IMR-90 (cell line): ENCODE measurements at regions not wholly inside any gene's neighbourhood (a gene's known extent, or its start where the extent isn't known, plus 50 kb on each side); places are given as distances from the start of the nearest gene placed in this dataset.

ENCODE experiments used
- ATAC-seq: fragments of 200-7000 bp; cut with Tn5 transposase; 2 replicates; pipeline ENCODE4 v1.9.1; 2020; ENCODE audit warnings: low read depth, mild to moderate bottlenecking, moderate library complexity
- BruUV-seq: library from RNA; stranded (reverse); fragments of 400-500 nt; replicated peaks from 2 replicates; lab custom pipeline; 2021; lab: Mats Ljungman, UMichigan
- CTCF ChIA-PET: fragments of 300-600 bp; formaldehyde crosslinking; extraction: SDS; loops from one replicate; lab custom pipeline; 2021; ENCODE audit warnings: antibody characterized with exemption; lab: Yijun Ruan, JAX
- POLR2A ChIA-PET: fragments of 300-600 bp; sonication (Branson Sonifier 250); formaldehyde crosslinking; loops from one replicate; lab custom pipeline; 2022; ENCODE audit warnings: antibody characterized with exemption; ENCODE audit not compliant: unreplicated experiment; lab: Charles Lee
- DNase-seq: peaks from one replicate; pipeline ENCODE4 v3.0.0; 2013
- H2AFZ ChIP-seq: replicated peaks from 2 replicates; pipeline ENCODE3; 2013; ENCODE audit warnings: low read length, mild to moderate bottlenecking; ENCODE audit not compliant: poor library complexity
- H2AK5ac ChIP-seq: 2 replicates; pipeline ENCODE4 v1.6.1; 2013; ENCODE audit warnings: low read depth, low read length, inconsistent platforms
- H2AK9ac ChIP-seq: replicated peaks from 2 replicates; pipeline ENCODE3; 2013; ENCODE audit warnings: mild to moderate bottlenecking, low read depth, low read length, moderate library complexity; ENCODE audit not compliant: poor library complexity
- H2BK120ac ChIP-seq: 2 replicates; pipeline ENCODE4 v1.6.1; 2013; ENCODE audit warnings: low read depth, low read length, inconsistent platforms
- H2BK15ac ChIP-seq: 3 replicates; pipeline ENCODE4 v1.6.1; 2013; ENCODE audit warnings: low read depth, low read length, inconsistent platforms
- H2BK20ac ChIP-seq: 2 replicates; pipeline ENCODE4 v1.6.1; 2013; ENCODE audit warnings: low read depth, mild to moderate bottlenecking, inconsistent platforms, low read length, moderate library complexity
- H2BK5ac ChIP-seq: 2 replicates; pipeline ENCODE4 v1.6.1; 2013; ENCODE audit warnings: mild to moderate bottlenecking, low read depth, low read length, inconsistent platforms; ENCODE audit not compliant: poor library complexity, severe bottlenecking
- H3K14ac ChIP-seq: replicated peaks from 2 replicates; pipeline ENCODE4 v1.6.1; 2013; ENCODE audit warnings: low read depth, low read length, inconsistent platforms
- H3K18ac ChIP-seq: 2 replicates; pipeline ENCODE4 v1.6.1; 2013; ENCODE audit warnings: low read depth, low read length, control low read depth
- H3K23ac ChIP-seq: 2 replicates; pipeline ENCODE4 v1.6.1; 2013; ENCODE audit warnings: low read depth, low read length, inconsistent platforms
- H3K27ac ChIP-seq: 2 replicates; pipeline ENCODE4 v1.5.1; 2013; ENCODE audit warnings: mild to moderate bottlenecking, control low read depth, low read length; ENCODE audit not compliant: insufficient read depth
- H3K27me3 ChIP-seq: 2 replicates; pipeline ENCODE4 v1.6.1; 2013; ENCODE audit warnings: low read length; ENCODE audit not compliant: control insufficient read depth, insufficient read depth
- H3K36me3 ChIP-seq: 2 replicates; pipeline ENCODE4 v1.6.1; 2013; ENCODE audit warnings: low read length, mixed read lengths; ENCODE audit not compliant: control insufficient read depth, insufficient read depth
- H3K4ac ChIP-seq: 2 replicates; pipeline ENCODE4 v1.6.1; 2013; ENCODE audit warnings: low read depth, low read length, inconsistent platforms
- H3K4me1 ChIP-seq: 2 replicates; pipeline ENCODE4 v1.6.1; 2013; ENCODE audit warnings: low read length, mixed read lengths; ENCODE audit not compliant: control insufficient read depth, insufficient read depth
- H3K4me2 ChIP-seq: 2 replicates; pipeline ENCODE4 v1.6.1; 2013; ENCODE audit warnings: low read depth, mild to moderate bottlenecking, control low read depth, low read length, moderate library complexity
- H3K4me3 ChIP-seq: 2 replicates; pipeline ENCODE4 v1.5.1; 2013; ENCODE audit warnings: low read depth, mild to moderate bottlenecking, control low read depth, low read length, moderate library complexity; ENCODE audit not compliant: insufficient read depth
- H3K56ac ChIP-seq: 2 replicates; pipeline ENCODE4 v1.6.1; 2013; ENCODE audit warnings: low read length, inconsistent platforms; ENCODE audit not compliant: insufficient read depth; ENCODE audit errors: extremely low read depth
- H3K79me1 ChIP-seq, 2 experiments: 2 replicates each; pipeline ENCODE4 v1.6.1; 2013; ENCODE audit warnings: low read length in 2 of 2, inconsistent platforms in 1 of 2, low read depth in 1 of 2
- H3K9ac ChIP-seq: 2 replicates; pipeline ENCODE4 v1.6.1; 2013; ENCODE audit warnings: low read depth, low read length, control low read depth
- H3K9me1 ChIP-seq: 2 replicates; pipeline ENCODE4 v1.6.1; 2013; ENCODE audit warnings: low read length, inconsistent platforms; ENCODE audit not compliant: insufficient read depth
- H3K9me3 ChIP-seq: 2 replicates; pipeline ENCODE4 v1.6.1; 2013; ENCODE audit warnings: low read length; ENCODE audit not compliant: control insufficient read depth, insufficient read depth
- H4K20me1 ChIP-seq: 2 replicates; pipeline ENCODE4 v1.6.1; 2013; ENCODE audit warnings: low read length, inconsistent platforms; ENCODE audit not compliant: insufficient read depth
- H4K5ac ChIP-seq: 2 replicates; pipeline ENCODE4 v1.6.1; 2013; ENCODE audit warnings: mild to moderate bottlenecking, low read depth, low read length, control low read depth
- H4K8ac ChIP-seq, 2 experiments: 2 replicates each; pipeline ENCODE4 v1.6.1; 2013; ENCODE audit warnings: low read depth in 2 of 2, low read length in 2 of 2, control low read depth in 1 of 2, inconsistent platforms in 1 of 2
- H4K91ac ChIP-seq: 2 replicates; pipeline ENCODE4 v1.6.1; 2013; ENCODE audit warnings: low read depth, low read length, inconsistent platforms; ENCODE audit not compliant: insufficient read depth
- CHD1 ChIP-seq: IDR thresholded peaks from 2 replicates; pipeline ENCODE4 v1.6.1; 2012; ENCODE audit warnings: low read depth, low read length, improper control_type of control experiment
- ELK1 ChIP-seq: fragments of 150-350 bp; IDR thresholded peaks from 2 replicates; pipeline ENCODE4 v1.6.1; 2016; ENCODE audit warnings: low read depth, mild to moderate bottlenecking, low read length, moderate library complexity, borderline replicate concordance
- FOS ChIP-seq: fragments of 150-350 bp; IDR thresholded peaks from 2 replicates; pipeline ENCODE4 v1.6.1; 2016; ENCODE audit warnings: low read depth, low read length
- RCOR1 ChIP-seq: IDR thresholded peaks from 2 replicates; pipeline ENCODE4 v1.6.1; 2012; ENCODE audit warnings: mild to moderate bottlenecking, low read length, improper control_type of control experiment; ENCODE audit not compliant: insufficient replicate concordance
- SMC3 ChIP-seq: fragments of 150-350 bp; IDR thresholded peaks from 2 replicates; pipeline ENCODE4 v1.6.1; 2016; ENCODE audit warnings: low read depth, mild to moderate bottlenecking, antibody characterized with exemption, low read length, moderate library complexity
- WGBS, 2 experiments: methylation state at CpG; one replicate each; pipeline versions ENCODE4 v1.1.5 to v1.1.7; 2013; ENCODE audit warnings: missing lambda C conversion rate in 2 of 2; ENCODE audit not compliant: insufficient read length in 1 of 2; ENCODE audit errors: extremely low coverage in 2 of 2; 5-methylcytosine and 5-hydroxymethylcytosine counted together
- dilution Hi-C: fragments of 300-500 bp; cut with HindIII; formaldehyde crosslinking; loops from one replicate; pipeline ENCODE4 v1.14.3; 2018; ENCODE audit warnings: low sequenced_read_pairs; ENCODE audit not compliant: unreplicated experiment
- in situ Hi-C: fragments of 300-500 bp; cut with MboI; formaldehyde crosslinking; loops from 3 replicates; pipeline ENCODE4 v1.14.3; 2019; ENCODE audit warnings: low sequenced_read_pairs, inconsistent platforms, mixed read lengths
- intact Hi-C: fragments of 100-400 bp; cut with micrococcal nuclease; formaldehyde crosslinking; loops from 2 replicates; pipeline ENCODE4 v1.10.0; 2022

GRCh38 chr5:149437391-149438040 is 58.4 kb upstream of the IL17B start:
- dilution Hi-C loops (no loop called here), in situ Hi-C loops (loop anchor here (5.0 kb wide), 1 partner anchor 125 kb away; no protein-coding TSS in a partner anchor), intact Hi-C loops (no loop called here)
- no peak overlapping the region for H2BK120ac ChIP-seq
- ChIA-PET POLR2A (no interaction called here), CTCF (interaction anchor here (0.7 kb wide), 1 partner anchor 10 kb away, joined by 7 read pairs; no protein-coding TSS in a partner anchor)
- ATAC-seq (no peak), DNase-seq (no peak)
- no peak overlapping the region for H4K5ac ChIP-seq
- no TSS peak for BruUV-seq
- H4K8ac ChIP-seq, result no peak overlapping the region
- H3K27me3 ChIP-seq, result no peaks in the 10 kb centered on the region
- no peak overlapping the region for H3K18ac ChIP-seq
- peaks cover 10% of the 10 kb centered on the region for H3K4me1 ChIP-seq
- H3K9me1 ChIP-seq, result peaks cover 3% of the 10 kb centered on the region; the same call in 1 of the 2 replicates
- H3K4ac ChIP-seq, result no peak overlapping the region
- TF ChIP-seq ELK1 (no peak), CHD1 (no peak), FOS (no peak), RCOR1 (no peak), SMC3 (no peak)
- H3K56ac ChIP-seq, result no peak overlapping the region
- H2BK15ac ChIP-seq, result no peak overlapping the region
- peak overlapping the region; percentile 77 for H2AK9ac ChIP-seq
- no peaks in the 10 kb centered on the region for H3K9me3 ChIP-seq
- H4K91ac ChIP-seq, result no peak overlapping the region
- H3K27ac ChIP-seq, result no peak overlapping the region
- H3K23ac ChIP-seq, result no peak overlapping the region
- H2AK5ac ChIP-seq, result no peak overlapping the region
- no peaks in the 10 kb centered on the region; a peak in 1 of 4 replicates for H3K79me1 ChIP-seq
- H3K14ac ChIP-seq, result no peak overlapping the region
- no peak overlapping the region for H3K4me2 ChIP-seq
- no peak overlapping the region for H3K9ac ChIP-seq
- no peak overlapping the region for H2BK5ac ChIP-seq
- peak overlapping the region; percentile 61 for H2AFZ ChIP-seq
- no peak overlapping the region for H3K4me3 ChIP-seq
- H3K36me3 ChIP-seq, result no peaks in the 10 kb centered on the region
- H2BK20ac ChIP-seq, result no peak overlapping the region
- H4K20me1 ChIP-seq, result peaks cover 22% of the 10 kb centered on the region
- 100% methylated on average over 2 of the region's 10 CpGs; no CpG with 5 or more reads in 1 of the 2 experiments for WGBS, 2 experiments
